H7 (cell line): ENCODE measurements at regions not wholly inside any gene's neighbourhood (a gene's known extent, or its start where the extent isn't known, plus 50 kb on each side); places are given as distances from the start of the nearest gene placed in this dataset.

Source experiments
- DNase-seq: peaks from one replicate; pipeline ENCODE4 v3.0.0; 2012
- H3K27me3 ChIP-seq: 2 replicates; pipeline ENCODE4 v1.6.0; 2011; ENCODE audit warnings: mild to moderate bottlenecking, low read length; ENCODE audit not compliant: control insufficient read depth, insufficient read depth
- H3K36me3 ChIP-seq: replicated peaks from 2 replicates; pipeline ENCODE4 v1.5.1; 2011; ENCODE audit warnings: low read length; ENCODE audit not compliant: control insufficient read depth, insufficient read depth
- H3K4me3 ChIP-seq: 2 replicates; pipeline ENCODE4 v1.5.1; 2011; ENCODE audit warnings: low read depth, mild to moderate bottlenecking, control low read depth, low read length, moderate library complexity; ENCODE audit not compliant: insufficient read depth

GRCh38 chr20:39829256-39829655, 859.8 kb downstream of the MAFB start:
- DNase-seq, result peak; percentile 50
- Histone ChIP-seq H3K27me3 (no peaks in the 10 kb centered on the region), H3K4me3 (no peak overlapping the region), H3K36me3 (no peaks in the 10 kb centered on the region)

GRCh38 chr20:39825950-39826349, 863.1 kb downstream of the MAFB start:
- H3K4me3 ChIP-seq, result no peak overlapping the region
- no peak for DNase-seq
- no peaks in the 10 kb centered on the region for H3K36me3 ChIP-seq
- H3K27me3 ChIP-seq, result no peaks in the 10 kb centered on the region

- no peaks in the 10 kb centered on the region for H3K27me3 ChIP-seq
- no peak overlapping the region for H3K4me3 ChIP-seq
- no peak for DNase-seq
- no peaks in the 10 kb centered on the region for H3K36me3 ChIP-seq
These were observed 863.4 kb downstream of the DHX35 start for GRCh38 chr20:39825524-39825923.

GRCh38 chr20:39823224-39823623, 861.1 kb downstream of the DHX35 start:
- H3K36me3 ChIP-seq, result no peaks in the 10 kb centered on the region
- no peak overlapping the region for H3K4me3 ChIP-seq
- no peak for DNase-seq
- H3K27me3 ChIP-seq, result no peaks in the 10 kb centered on the region

GRCh38 chr20:39822667-39823066, 860.5 kb downstream of the DHX35 start:
- DNase-seq, result no peak
- Histone ChIP-seq H3K4me3 (no peak overlapping the region), H3K36me3 (no peaks in the 10 kb centered on the region), H3K27me3 (no peaks in the 10 kb centered on the region)

- DNase-seq, result no peak
- Histone ChIP-seq H3K4me3 (no peak overlapping the region), H3K36me3 (no peaks in the 10 kb centered on the region), H3K27me3 (no peaks in the 10 kb centered on the region)
These were observed 851.2 kb downstream of the DHX35 start for GRCh38 chr20:39813190-39813829.

GRCh38 chr20:39812116-39812515, 850.0 kb downstream of the DHX35 start:
- H3K27me3 ChIP-seq, result no peaks in the 10 kb centered on the region
- DNase-seq, result no peak
- H3K36me3 ChIP-seq, result no peaks in the 10 kb centered on the region
- no peak overlapping the region for H3K4me3 ChIP-seq

GRCh38 chr20:39810309-39810708, 848.2 kb downstream of the DHX35 start:
- no peak overlapping the region for H3K4me3 ChIP-seq
- no peaks in the 10 kb centered on the region for H3K27me3 ChIP-seq
- DNase-seq, result no peak
- no peaks in the 10 kb centered on the region for H3K36me3 ChIP-seq

GRCh38 chr20:39808613-39809012, 846.5 kb downstream of the DHX35 start:
- Histone ChIP-seq H3K27me3 (no peaks in the 10 kb centered on the region), H3K36me3 (no peaks in the 10 kb centered on the region), H3K4me3 (no peak overlapping the region)
- no peak for DNase-seq

- DNase-seq, result no peak
- Histone ChIP-seq H3K4me3 (no peak overlapping the region), H3K36me3 (no peaks in the 10 kb centered on the region), H3K27me3 (no peaks in the 10 kb centered on the region)
These were observed 838.4 kb downstream of the DHX35 start for GRCh38 chr20:39800548-39800947.

- H3K27me3 ChIP-seq, result no peaks in the 10 kb centered on the region
- no peak for DNase-seq
- no peak overlapping the region for H3K4me3 ChIP-seq
- H3K36me3 ChIP-seq, result no peaks in the 10 kb centered on the region
These were observed 838.0 kb downstream of the DHX35 start for GRCh38 chr20:39800111-39800510.

- H3K4me3 ChIP-seq, result no peak overlapping the region
- no peak for DNase-seq
- no peaks in the 10 kb centered on the region for H3K36me3 ChIP-seq
- no peaks in the 10 kb centered on the region for H3K27me3 ChIP-seq
These were observed 837.3 kb downstream of the DHX35 start for GRCh38 chr20:39799366-39799965.

- no peaks in the 10 kb centered on the region for H3K36me3 ChIP-seq
- DNase-seq, result no peak
- H3K4me3 ChIP-seq, result no peak overlapping the region
- no peaks in the 10 kb centered on the region for H3K27me3 ChIP-seq
These were observed 833.5 kb downstream of the DHX35 start for GRCh38 chr20:39795401-39796272.

GRCh38 chr20:39792334-39792733, 830.2 kb downstream of the DHX35 start:
- no peaks in the 10 kb centered on the region for H3K36me3 ChIP-seq
- H3K4me3 ChIP-seq, result no peak overlapping the region
- no peak for DNase-seq
- no peaks in the 10 kb centered on the region for H3K27me3 ChIP-seq

GRCh38 chr20:39789411-39789810, 827.3 kb downstream of the DHX35 start:
- no peak for DNase-seq
- Histone ChIP-seq H3K36me3 (no peaks in the 10 kb centered on the region; the same call in 1 of the 2 replicates), H3K27me3 (no peaks in the 10 kb centered on the region), H3K4me3 (no peak overlapping the region)
